HCT116 (cell line): ENCODE measurements at regions not wholly inside any gene's neighbourhood (a gene's known extent, or its start where the extent isn't known, plus 50 kb on each side); places are given as distances from the start of the nearest gene placed in this dataset.

Experiments
- ATAC-seq: fragments of 200-7000 bp; cut with Tn5 transposase; 2 replicates; pipeline ENCODE4 v1.9.1; 2020; ENCODE audit warnings: mild to moderate bottlenecking, moderate library complexity
- BruUV-seq: library from RNA; stranded (reverse); fragments of 400-500 nt; replicated peaks from 2 replicates; lab custom pipeline; 2021; lab: Mats Ljungman, UMichigan
- CTCF ChIA-PET: fragments of 300-600 bp; sonication (Branson Sonifier 250); formaldehyde crosslinking; loops from one replicate; lab custom pipeline; 2021; ENCODE audit warnings: antibody characterized with exemption; lab: Charles Lee
- POLR2A ChIA-PET: fragments of 300-600, 350-600 bp; sonication (Branson Sonifier 250); formaldehyde crosslinking; loops from one replicate; lab custom pipeline; 2021; ENCODE audit warnings: antibody characterized with exemption; lab: Charles Lee
- RAD21 ChIA-PET, 2 experiments: fragments of 300-600 bp; sonication (Branson Sonifier 250); formaldehyde crosslinking; loops; one replicate each; lab custom pipeline; 2023; ENCODE audit warnings: low total read pairs in 2 of 2; ENCODE audit not compliant: uncharacterized antibody in 2 of 2, unreplicated experiment in 2 of 2, low non-redundant PET in 1 of 2; lab: Charles Lee
- DNase-seq: peaks from one replicate; pipeline ENCODE4 v3.0.0-alpha.2; 2010; ENCODE audit warnings: low read depth, low spot score
- H2AFZ ChIP-seq: fragments of 200-600 bp; shearing (Covaris generic), sonication (generic); 2 replicates; pipeline ENCODE4 v1.6.1; 2017; ENCODE audit warnings: low read depth, mixed run types, mixed read lengths, antibody characterized with exemption, low read length; ENCODE audit not compliant: poor library complexity, severe bottlenecking
- H3K27ac ChIP-seq: 2 replicates; pipeline ENCODE4 v1.5.1; 2012; ENCODE audit warnings: low read depth, low read length
- H3K27me3 ChIP-seq: fragments of 200-600 bp; sonication (generic); 2 replicates; pipeline ENCODE4 v1.6.1; 2016; ENCODE audit warnings: mixed run types, low read length, mixed read lengths; ENCODE audit not compliant: insufficient read depth
- H3K36me3 ChIP-seq, 2 experiments: fragments of 200-500 bp in 1 of 2; fragments of 200-600 bp in 1 of 2; sonication (Bioruptor generic) in 1 of 2; sonication (generic) in 1 of 2; 2 replicates each; pipeline versions ENCODE4 v1.5.1 to v1.6.1; 2014 to 2016; ENCODE audit warnings: low read length in 2 of 2, inconsistent platforms in 1 of 2, mixed read lengths in 1 of 2, mixed run types in 1 of 2; ENCODE audit not compliant: insufficient read depth in 2 of 2, control insufficient read depth in 1 of 2
- H3K4me1 ChIP-seq, 2 experiments: fragments of 200-600 bp in 1 of 2; sonication (generic) in 1 of 2; 2 replicates each; pipeline versions ENCODE4 v1.5.1 to v1.6.1; 2012 to 2017; ENCODE audit warnings: low read length in 2 of 2, inconsistent platforms in 1 of 2, mild to moderate bottlenecking in 1 of 2, mixed read lengths in 1 of 2, mixed run types in 1 of 2, moderate library complexity in 1 of 2; ENCODE audit not compliant: insufficient read depth in 2 of 2, control insufficient read depth in 1 of 2
- H3K4me2 ChIP-seq: fragments of 200-600 bp; sonication (generic); 2 replicates; pipeline ENCODE4 v1.6.1; 2017; ENCODE audit warnings: mixed run types, low read length, mixed read lengths
- H3K4me3 ChIP-seq, 2 experiments: fragments of 200-600 bp in 1 of 2; sonication (generic) in 1 of 2; replicated peaks in 1 of 2; 2 replicates each; pipeline ENCODE4 v1.5.1; 2011 to 2016; ENCODE audit warnings: low read length in 2 of 2, control low read depth in 1 of 2, low read depth in 1 of 2, mild to moderate bottlenecking in 1 of 2, mixed read lengths in 1 of 2, mixed run types in 1 of 2
- H3K79me2 ChIP-seq: fragments of 200-600 bp; sonication (generic); 2 replicates; pipeline ENCODE4 v1.6.1; 2017; ENCODE audit warnings: mild to moderate bottlenecking, mixed run types, low read length, moderate library complexity, mixed read lengths; ENCODE audit not compliant: insufficient read depth
- H3K9ac ChIP-seq: fragments of 200-600 bp; sonication (generic); 2 replicates; pipeline ENCODE4 v1.6.1; 2016; ENCODE audit warnings: low read length, mixed read lengths
- H3K9me2 ChIP-seq: fragments of 200-600 bp; sonication (generic), shearing (Covaris generic); 2 replicates; pipeline ENCODE4 v1.6.1; 2017; ENCODE audit warnings: mixed run types, mild to moderate bottlenecking, moderate library complexity; ENCODE audit not compliant: insufficient read depth
- H3K9me3 ChIP-seq, 2 experiments: fragments of 200-500 bp in 1 of 2; fragments of 200-600 bp in 1 of 2; sonication (Bioruptor generic) in 1 of 2; sonication (generic) in 1 of 2; 2 replicates each; pipeline ENCODE4 v1.6.1; 2014 to 2017; ENCODE audit warnings: low read length in 2 of 2, mixed read lengths in 2 of 2, inconsistent platforms in 1 of 2, low read depth in 1 of 2, mild to moderate bottlenecking in 1 of 2, mixed run types in 1 of 2, moderate library complexity in 1 of 2; ENCODE audit not compliant: control insufficient read depth in 1 of 2, insufficient read depth in 1 of 2
- H4K20me1 ChIP-seq: fragments of 200-600 bp; sonication (generic), shearing (Covaris generic); 2 replicates; pipeline ENCODE4 v1.6.1; 2017; ENCODE audit warnings: mixed run types, mild to moderate bottlenecking, moderate library complexity; ENCODE audit not compliant: insufficient read depth
- CBX3 ChIP-seq: IDR thresholded peaks from 2 replicates; pipeline ENCODE4 v1.6.1; 2012; ENCODE audit warnings: low read depth
- CEBPB ChIP-seq: IDR thresholded peaks from 2 replicates; pipeline ENCODE4 v1.6.1; 2012; ENCODE audit warnings: low read depth
- EGR1 ChIP-seq: IDR thresholded peaks from 2 replicates; pipeline ENCODE4 v1.6.1; 2012; ENCODE audit warnings: low read depth
- EZH2phosphoT487 ChIP-seq: fragments of 200-600 bp; IDR thresholded peaks from 2 replicates; pipeline ENCODE4 v1.6.1; 2018; ENCODE audit warnings: antibody characterized with exemption, borderline replicate concordance
- POLR2AphosphoS5 ChIP-seq: IDR thresholded peaks from 2 replicates; pipeline ENCODE4 v1.6.1; 2011; ENCODE audit warnings: mild to moderate bottlenecking, low read depth, low read length, moderate library complexity
- RAD21 ChIP-seq: IDR thresholded peaks from 2 replicates; pipeline ENCODE4 v1.6.1; 2012; ENCODE audit warnings: low read depth, mild to moderate bottlenecking
- SIN3A ChIP-seq: IDR thresholded peaks from 2 replicates; pipeline ENCODE4 v1.6.1; 2012; ENCODE audit warnings: low read depth
- SP1 ChIP-seq: IDR thresholded peaks from 2 replicates; pipeline ENCODE4 v1.6.1; 2012; ENCODE audit warnings: low read depth
- SRF ChIP-seq: IDR thresholded peaks from 2 replicates; pipeline ENCODE4 v1.6.1; 2012; ENCODE audit warnings: low read depth
- YY1 ChIP-seq: IDR thresholded peaks from 2 replicates; pipeline ENCODE4 v1.6.1; 2011; ENCODE audit warnings: low read length, low read depth, moderate library complexity, mild to moderate bottlenecking; ENCODE audit not compliant: insufficient replicate concordance; ENCODE audit errors: extremely low read depth
- ZFX ChIP-seq: fragments of 450-650 bp; IDR thresholded peaks from 2 replicates; pipeline ENCODE4 v1.6.1; 2017
- ZNF274 ChIP-seq: fragments of 200-500 bp; sonication (Bioruptor generic); IDR thresholded peaks from 2 replicates; pipeline ENCODE4 v1.6.1; 2014; ENCODE audit warnings: mild to moderate bottlenecking, low read depth, low read length, inconsistent platforms
- intact Hi-C: fragments of 100-400 bp; cut with micrococcal nuclease; formaldehyde crosslinking; loops from 2 replicates; pipeline ENCODE4 v1.10.0; 2022
- TF ChIP-seq, protein P1 (sequence below): IDR thresholded peaks from 2 replicates; pipeline ENCODE4 v1.6.1; 2012; ENCODE audit warnings: low read depth
- TF ChIP-seq, protein P2 (sequence below): IDR thresholded peaks from 2 replicates; pipeline ENCODE4 v1.6.1; 2012
- TF ChIP-seq, protein P3 (sequence below), 3 experiments: fragments of 200-600 bp in 1 of 3; sonication (generic) in 1 of 3; IDR thresholded peaks in 2 of 3; conservative IDR thresholded peaks in 1 of 3; 2 replicates each; pipeline ENCODE4 v1.5.1; 2012 to 2017; ENCODE audit warnings: low read depth in 2 of 3, low read length in 2 of 3, antibody characterized with exemption in 1 of 3, borderline replicate concordance in 1 of 3, control low read depth in 1 of 3, mild to moderate bottlenecking in 1 of 3, mixed read lengths in 1 of 3, mixed run types in 1 of 3, moderate library complexity in 1 of 3; ENCODE audit not compliant: insufficient read depth in 1 of 3
- TF ChIP-seq, protein P4 (sequence below): IDR thresholded peaks from 2 replicates; pipeline ENCODE4 v1.6.1; 2012

DNA sequence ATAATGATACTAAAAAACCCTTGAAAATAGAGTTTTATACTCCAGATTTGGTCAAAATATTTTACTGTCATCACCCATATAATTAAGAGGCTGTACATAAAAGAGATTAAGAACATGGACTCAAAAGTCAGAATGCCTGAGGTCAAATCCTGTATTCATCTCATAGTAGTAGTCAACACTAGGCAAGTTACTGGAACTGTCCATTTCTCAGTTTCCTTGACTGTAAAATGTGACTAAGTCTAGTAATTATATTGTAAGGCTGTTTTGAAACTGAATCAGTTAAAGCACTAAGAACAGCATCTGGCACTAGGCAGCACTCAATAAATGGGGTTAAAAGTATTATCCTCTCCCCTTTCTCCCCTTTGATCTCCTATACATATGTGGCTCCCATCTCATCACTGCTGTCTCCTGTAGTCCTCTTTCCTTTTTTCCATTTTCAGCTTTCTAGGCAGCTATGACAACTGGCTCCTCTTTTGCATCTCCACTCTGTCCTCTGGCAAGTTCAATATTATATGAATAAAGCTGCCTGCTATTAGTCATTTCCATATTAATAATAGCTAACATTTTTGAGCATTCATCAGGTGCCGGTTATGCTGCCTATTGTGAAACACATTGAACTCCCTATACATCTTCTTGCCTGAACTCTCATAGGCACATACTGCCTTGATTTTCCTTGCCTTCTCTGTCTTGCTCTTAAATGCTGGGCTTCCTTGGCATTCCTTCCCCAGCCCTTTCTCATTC is 185.8 kb upstream of the NREP start:
- BruUV-seq, result no TSS peak
- Histone ChIP-seq H3K27ac (no peak overlapping the region), H2AFZ (no peak overlapping the region), H3K36me3 (no peaks in the 10 kb centered on the region), H3K9ac (no peak overlapping the region), H3K27me3 (peaks cover 9% of the 10 kb centered on the region; the same call in 1 of the 2 replicates), H3K79me2 (no peaks in the 10 kb centered on the region), H3K9me2 (no peaks in the 10 kb centered on the region), H3K4me2 (no peak overlapping the region), H3K9me3 (no peaks in the 10 kb centered on the region), H3K4me3 (no peak overlapping the region), H4K20me1 (no peaks in the 10 kb centered on the region), H3K4me1 (no peaks in the 10 kb centered on the region)
- intact Hi-C loops, result no loop called here
- TF ChIP-seq SP1 (no peak), RAD21 (no peak), POLR2AphosphoS5 (no peak), YY1 (no peak), ZFX (no peak), EZH2phosphoT487 (no peak), CBX3 (no peak), EGR1 (no peak), SRF (no peak), ZNF274 (no peak), SIN3A (no peak), CEBPB (no peak)
- TF ChIP-seq, protein P1, sequence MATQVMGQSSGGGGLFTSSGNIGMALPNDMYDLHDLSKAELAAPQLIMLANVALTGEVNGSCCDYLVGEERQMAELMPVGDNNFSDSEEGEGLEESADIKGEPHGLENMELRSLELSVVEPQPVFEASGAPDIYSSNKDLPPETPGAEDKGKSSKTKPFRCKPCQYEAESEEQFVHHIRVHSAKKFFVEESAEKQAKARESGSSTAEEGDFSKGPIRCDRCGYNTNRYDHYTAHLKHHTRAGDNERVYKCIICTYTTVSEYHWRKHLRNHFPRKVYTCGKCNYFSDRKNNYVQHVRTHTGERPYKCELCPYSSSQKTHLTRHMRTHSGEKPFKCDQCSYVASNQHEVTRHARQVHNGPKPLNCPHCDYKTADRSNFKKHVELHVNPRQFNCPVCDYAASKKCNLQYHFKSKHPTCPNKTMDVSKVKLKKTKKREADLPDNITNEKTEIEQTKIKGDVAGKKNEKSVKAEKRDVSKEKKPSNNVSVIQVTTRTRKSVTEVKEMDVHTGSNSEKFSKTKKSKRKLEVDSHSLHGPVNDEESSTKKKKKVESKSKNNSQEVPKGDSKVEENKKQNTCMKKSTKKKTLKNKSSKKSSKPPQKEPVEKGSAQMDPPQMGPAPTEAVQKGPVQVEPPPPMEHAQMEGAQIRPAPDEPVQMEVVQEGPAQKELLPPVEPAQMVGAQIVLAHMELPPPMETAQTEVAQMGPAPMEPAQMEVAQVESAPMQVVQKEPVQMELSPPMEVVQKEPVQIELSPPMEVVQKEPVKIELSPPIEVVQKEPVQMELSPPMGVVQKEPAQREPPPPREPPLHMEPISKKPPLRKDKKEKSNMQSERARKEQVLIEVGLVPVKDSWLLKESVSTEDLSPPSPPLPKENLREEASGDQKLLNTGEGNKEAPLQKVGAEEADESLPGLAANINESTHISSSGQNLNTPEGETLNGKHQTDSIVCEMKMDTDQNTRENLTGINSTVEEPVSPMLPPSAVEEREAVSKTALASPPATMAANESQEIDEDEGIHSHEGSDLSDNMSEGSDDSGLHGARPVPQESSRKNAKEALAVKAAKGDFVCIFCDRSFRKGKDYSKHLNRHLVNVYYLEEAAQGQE, result no peak
- TF ChIP-seq, protein P2, sequence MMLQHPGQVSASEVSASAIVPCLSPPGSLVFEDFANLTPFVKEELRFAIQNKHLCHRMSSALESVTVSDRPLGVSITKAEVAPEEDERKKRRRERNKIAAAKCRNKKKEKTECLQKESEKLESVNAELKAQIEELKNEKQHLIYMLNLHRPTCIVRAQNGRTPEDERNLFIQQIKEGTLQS, result no peak
- TF ChIP-seq, protein P3, sequence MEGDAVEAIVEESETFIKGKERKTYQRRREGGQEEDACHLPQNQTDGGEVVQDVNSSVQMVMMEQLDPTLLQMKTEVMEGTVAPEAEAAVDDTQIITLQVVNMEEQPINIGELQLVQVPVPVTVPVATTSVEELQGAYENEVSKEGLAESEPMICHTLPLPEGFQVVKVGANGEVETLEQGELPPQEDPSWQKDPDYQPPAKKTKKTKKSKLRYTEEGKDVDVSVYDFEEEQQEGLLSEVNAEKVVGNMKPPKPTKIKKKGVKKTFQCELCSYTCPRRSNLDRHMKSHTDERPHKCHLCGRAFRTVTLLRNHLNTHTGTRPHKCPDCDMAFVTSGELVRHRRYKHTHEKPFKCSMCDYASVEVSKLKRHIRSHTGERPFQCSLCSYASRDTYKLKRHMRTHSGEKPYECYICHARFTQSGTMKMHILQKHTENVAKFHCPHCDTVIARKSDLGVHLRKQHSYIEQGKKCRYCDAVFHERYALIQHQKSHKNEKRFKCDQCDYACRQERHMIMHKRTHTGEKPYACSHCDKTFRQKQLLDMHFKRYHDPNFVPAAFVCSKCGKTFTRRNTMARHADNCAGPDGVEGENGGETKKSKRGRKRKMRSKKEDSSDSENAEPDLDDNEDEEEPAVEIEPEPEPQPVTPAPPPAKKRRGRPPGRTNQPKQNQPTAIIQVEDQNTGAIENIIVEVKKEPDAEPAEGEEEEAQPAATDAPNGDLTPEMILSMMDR (IDR thresholded peaks at IDR 0.05 in 2 of 3, conservative IDR thresholded peaks at IDR 0.05 in 1 of 3; ENCODE audit: borderline replicate concordance in 1 of 3, insufficient read depth in 1 of 3, low read depth in 2 of 3, low read length in 2 of 3), result no peak
- TF ChIP-seq, protein P4, sequence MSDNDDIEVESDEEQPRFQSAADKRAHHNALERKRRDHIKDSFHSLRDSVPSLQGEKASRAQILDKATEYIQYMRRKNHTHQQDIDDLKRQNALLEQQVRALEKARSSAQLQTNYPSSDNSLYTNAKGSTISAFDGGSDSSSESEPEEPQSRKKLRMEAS, result no peak
- RAD21 ChIA-PET, result no interaction called here
- ATAC-seq (no peak), DNase-seq (no peak)
- POLR2A ChIA-PET, result no interaction called here
- CTCF ChIA-PET, result no interaction called here
